Duodenal mucosa (tissue), 2 donors: ENCODE measurements at regions not wholly inside any gene's neighbourhood (a gene's known extent, or its start where the extent isn't known, plus 50 kb on each side); places are given as distances from the start of the nearest gene placed in this dataset.

Source experiments
- H3K27ac ChIP-seq: one replicate; pipeline ENCODE4 v1.7.0; 2013; ENCODE audit warnings: low read depth, low read length
- H3K27me3 ChIP-seq, 2 donors: one replicate each; pipeline ENCODE4 v1.7.0; 2013; ENCODE audit warnings: low read length in 2 of 2, control low read depth in 1 of 2; ENCODE audit not compliant: insufficient read depth in 2 of 2, control insufficient read depth in 1 of 2
- H3K36me3 ChIP-seq, 2 donors: one replicate each; pipeline ENCODE4 v1.7.0; 2013; ENCODE audit warnings: low read length in 2 of 2, control low read depth in 1 of 2; ENCODE audit not compliant: insufficient read depth in 2 of 2, control insufficient read depth in 1 of 2
- H3K4me1 ChIP-seq, 2 donors: one replicate each; pipeline ENCODE4 v1.7.0; 2013; ENCODE audit warnings: low read length in 2 of 2, control low read depth in 1 of 2; ENCODE audit not compliant: insufficient read depth in 2 of 2, control insufficient read depth in 1 of 2
- H3K4me3 ChIP-seq, 2 donors: one replicate each; pipeline ENCODE4 v1.7.0; 2013; ENCODE audit warnings: low read length in 2 of 2, low read depth in 1 of 2
- H3K9ac ChIP-seq, 2 donors: one replicate each; pipeline ENCODE4 v1.7.0; 2013; ENCODE audit warnings: low read length in 2 of 2, low read depth in 1 of 2
- H3K9me3 ChIP-seq, 2 donors: one replicate each; pipeline ENCODE4 v1.7.0; 2013; ENCODE audit warnings: low read length in 2 of 2, control low read depth in 1 of 2; ENCODE audit not compliant: control insufficient read depth in 1 of 2

DNA sequence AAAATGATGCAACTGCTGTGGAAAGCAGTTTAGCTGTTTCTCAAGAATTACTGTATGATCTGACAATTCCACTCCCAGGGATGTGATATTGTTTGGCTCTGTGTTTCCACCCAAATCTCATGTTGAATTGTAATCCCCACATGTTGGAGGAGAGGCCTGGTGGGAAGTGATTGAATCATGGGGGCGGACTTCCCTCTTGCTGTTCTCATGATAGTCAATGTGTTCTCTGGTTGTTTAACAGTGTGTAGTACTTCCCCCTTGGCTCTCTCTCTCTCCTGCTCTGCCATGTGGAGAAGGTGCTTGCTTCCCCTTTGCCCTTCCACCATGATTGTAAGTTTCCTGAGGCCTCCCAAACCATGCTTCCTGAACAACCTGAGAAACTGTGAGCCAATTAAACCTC, 93.4 kb upstream of the CPM start:
- H3K27me3 ChIP-seq = no peaks in the 10 kb centered on the region
- no peak overlapping the region for H3K27ac ChIP-seq
- no peak overlapping the region for H3K4me3 ChIP-seq
- H3K36me3 ChIP-seq = no peaks in the 10 kb centered on the region
- H3K4me1 ChIP-seq = peaks cover 4 to 5% of the 10 kb centered on the region in 2 donors
- no peak overlapping the region for H3K9ac ChIP-seq
- no peaks in the 10 kb centered on the region for H3K9me3 ChIP-seq

DNA sequence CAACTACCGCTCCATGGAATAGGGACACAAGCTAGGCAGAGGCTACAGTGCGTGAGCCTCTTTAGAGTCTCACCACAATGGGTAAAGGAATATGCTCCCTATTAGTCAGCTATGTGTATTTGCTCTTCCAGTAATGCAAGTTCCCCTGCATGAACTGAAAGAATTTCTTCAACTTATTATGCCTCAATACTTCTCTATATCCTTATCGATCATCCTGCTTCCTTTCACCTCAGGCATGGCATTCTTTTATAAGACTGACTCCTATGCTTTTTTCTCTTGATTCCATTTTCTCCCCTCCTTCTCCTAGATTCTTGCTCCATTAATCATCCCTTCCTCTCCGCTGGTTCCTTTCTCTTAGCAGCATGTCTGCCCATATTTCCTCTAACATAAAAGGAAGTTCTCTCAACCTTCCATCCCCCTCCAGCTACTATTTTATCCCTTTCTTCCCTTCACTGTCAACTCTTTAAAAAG, 94.5 kb upstream of the CPM start:
- no peak overlapping the region for H3K27ac ChIP-seq

DNA sequence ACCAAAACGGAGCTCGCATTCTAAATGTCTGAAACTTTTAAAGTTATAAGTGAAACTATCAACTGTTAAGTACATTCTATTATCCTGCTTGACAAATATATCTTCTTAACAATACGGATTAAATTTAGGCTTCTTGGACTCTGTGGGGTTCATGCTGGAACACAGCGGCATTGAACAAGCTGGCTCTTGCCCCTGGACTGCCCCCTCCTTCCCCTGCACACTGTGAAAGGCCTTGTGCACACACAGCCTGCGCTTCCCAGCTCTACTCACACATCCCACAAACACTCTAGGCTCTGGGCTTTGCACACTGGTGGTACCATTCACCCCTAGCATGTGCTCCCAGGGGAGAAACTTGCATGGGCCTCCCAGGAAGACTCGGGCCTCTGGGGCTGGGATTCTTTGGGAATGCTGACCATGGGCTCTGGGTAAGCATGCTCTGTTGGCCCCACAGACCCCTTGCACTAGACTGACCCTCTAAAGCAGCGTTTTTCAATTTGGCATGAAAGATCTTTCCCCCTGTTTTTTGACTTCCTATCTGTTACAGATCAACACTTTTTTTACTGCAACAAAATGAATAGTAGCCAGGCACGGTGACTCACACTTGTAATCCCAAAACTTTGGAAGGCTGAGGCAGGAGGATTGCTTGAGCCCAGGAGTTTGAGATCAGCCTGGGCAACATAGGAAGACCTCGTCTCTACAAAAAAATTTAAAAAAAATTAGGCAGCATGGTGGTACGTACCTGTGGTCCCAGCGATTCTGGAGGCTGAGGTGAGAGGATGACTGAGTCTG, 96.2 kb upstream of the CPM start:
- Histone ChIP-seq H3K4me1 (peaks cover under 1 to 4% of the 10 kb centered on the region in 2 donors), H3K27me3 (no peaks in the 10 kb centered on the region), H3K9me3 (no peaks in the 10 kb centered on the region), H3K4me3 (no peak overlapping the region), H3K27ac (no peak overlapping the region), H3K36me3 (no peaks in the 10 kb centered on the region), H3K9ac (no peak overlapping the region)

More for the DNA sequence above, 94.5 kb upstream of the CPM start:
- Histone ChIP-seq H3K4me1 (peaks cover 4 to 5% of the 10 kb centered on the region in 2 donors), H3K36me3 (no peaks in the 10 kb centered on the region), H3K9ac (no peak overlapping the region), H3K4me3 (no peak overlapping the region), H3K27me3 (no peaks in the 10 kb centered on the region), H3K9me3 (no peaks in the 10 kb centered on the region)

DNA sequence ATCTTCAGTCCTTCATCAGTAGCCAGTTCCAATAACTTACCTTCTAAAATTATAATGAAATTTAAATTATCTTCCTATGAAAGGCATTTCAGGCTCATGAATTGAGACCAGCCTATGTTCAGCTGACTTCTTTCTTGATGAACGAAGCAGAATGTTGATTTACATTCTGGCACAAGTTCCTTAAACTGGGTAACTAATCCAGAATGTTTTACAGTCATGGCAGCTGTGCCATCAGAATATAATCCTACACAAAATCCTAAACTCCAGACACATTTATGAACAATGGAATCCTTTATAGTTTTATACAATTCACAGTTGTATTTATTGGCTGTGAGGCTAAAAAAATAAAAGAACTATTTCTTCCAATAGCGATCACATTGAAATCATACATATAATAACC, 97.3 kb upstream of the CPM start:
- no peaks in the 10 kb centered on the region for H3K9me3 ChIP-seq
- no peaks in the 10 kb centered on the region for H3K36me3 ChIP-seq
- H3K4me3 ChIP-seq = no peak overlapping the region
- H3K9ac ChIP-seq = no peak overlapping the region
- no peak overlapping the region for H3K27ac ChIP-seq
- no peaks in the 10 kb centered on the region for H3K4me1 ChIP-seq
- no peaks in the 10 kb centered on the region for H3K27me3 ChIP-seq

DNA sequence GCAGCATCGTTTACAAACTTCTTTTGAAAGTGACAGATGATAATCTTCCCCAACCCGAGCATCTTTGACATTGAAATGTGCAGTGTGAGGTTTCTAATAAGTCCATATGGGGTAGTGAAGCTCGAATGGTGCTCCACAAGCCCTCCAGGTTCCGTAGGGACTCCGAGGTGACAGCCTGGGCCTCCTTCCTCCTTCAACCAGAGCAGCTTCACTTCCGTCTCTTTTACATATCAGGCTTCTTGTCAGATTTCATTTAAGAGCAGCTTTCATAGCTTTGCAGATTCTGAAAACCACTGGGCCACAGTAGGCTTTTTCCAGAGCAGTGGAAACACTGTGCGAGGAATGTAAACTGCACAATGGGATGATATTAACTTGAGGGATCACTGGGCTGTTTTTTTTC, 103.6 kb upstream of the CPM start:
- H3K9me3 ChIP-seq = no peaks in the 10 kb centered on the region

DNA sequence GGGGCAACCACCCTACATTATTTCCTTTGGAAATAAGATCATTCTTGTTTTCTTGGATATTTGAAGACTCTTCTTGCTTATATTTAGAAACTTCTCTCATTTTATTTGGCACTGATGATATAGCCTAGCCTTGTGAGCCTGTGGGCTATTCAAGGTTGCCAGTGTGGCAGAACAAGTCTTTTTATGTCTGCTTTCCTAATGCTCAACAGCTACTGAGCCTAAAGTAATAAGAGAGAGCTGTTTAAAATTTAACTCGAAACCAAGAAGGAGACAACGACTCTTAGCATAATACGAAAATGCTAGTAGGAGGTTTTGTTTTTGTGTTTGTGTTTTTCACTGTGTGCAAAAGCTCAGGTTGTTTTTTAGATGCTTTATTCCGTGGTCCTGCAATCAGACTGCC, 104.0 kb upstream of the CPM start:
- Histone ChIP-seq H3K9me3 (no peaks in the 10 kb centered on the region), H3K9ac (no peak overlapping the region), H3K4me1 (peaks cover 0 to 5% of the 10 kb centered on the region in 2 donors), H3K27ac (no peak overlapping the region), H3K36me3 (no peaks in the 10 kb centered on the region), H3K27me3 (no peaks in the 10 kb centered on the region), H3K4me3 (no peak overlapping the region)

More for the DNA sequence above, 103.6 kb upstream of the CPM start:
- H3K4me1 ChIP-seq = peaks cover 0 to 5% of the 10 kb centered on the region in 2 donors
- no peaks in the 10 kb centered on the region for H3K27me3 ChIP-seq
- H3K9ac ChIP-seq = no peak overlapping the region
- no peak overlapping the region for H3K4me3 ChIP-seq
- no peak overlapping the region for H3K27ac ChIP-seq
- H3K36me3 ChIP-seq = no peaks in the 10 kb centered on the region

DNA sequence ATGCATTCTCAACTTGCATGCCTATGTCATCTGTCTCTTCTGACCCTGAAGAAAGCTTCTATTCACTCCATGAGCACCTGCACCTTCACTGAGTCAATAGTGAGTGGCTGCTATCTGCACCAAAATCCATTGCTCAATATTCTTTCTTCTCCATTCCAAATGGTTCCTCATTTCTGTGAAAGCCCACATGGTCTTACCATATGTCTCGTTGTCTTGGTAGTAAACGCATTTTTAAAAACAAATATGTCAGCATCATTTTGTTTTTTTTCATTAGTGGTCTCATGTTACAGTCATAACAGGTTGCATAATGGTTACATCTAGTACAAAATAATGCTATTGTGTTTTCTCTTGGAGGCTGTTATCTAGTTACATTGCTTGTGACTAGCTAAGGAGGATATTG, 106.9 kb upstream of the CPM start:
- H3K9me3 ChIP-seq = no peaks in the 10 kb centered on the region
- H3K36me3 ChIP-seq = no peaks in the 10 kb centered on the region
- H3K27me3 ChIP-seq = no peaks in the 10 kb centered on the region
- H3K4me3 ChIP-seq = no peak overlapping the region
- no peak overlapping the region for H3K27ac ChIP-seq
- peaks cover 0 to 5% of the 10 kb centered on the region in 2 donors for H3K4me1 ChIP-seq
- no peak overlapping the region for H3K9ac ChIP-seq

DNA sequence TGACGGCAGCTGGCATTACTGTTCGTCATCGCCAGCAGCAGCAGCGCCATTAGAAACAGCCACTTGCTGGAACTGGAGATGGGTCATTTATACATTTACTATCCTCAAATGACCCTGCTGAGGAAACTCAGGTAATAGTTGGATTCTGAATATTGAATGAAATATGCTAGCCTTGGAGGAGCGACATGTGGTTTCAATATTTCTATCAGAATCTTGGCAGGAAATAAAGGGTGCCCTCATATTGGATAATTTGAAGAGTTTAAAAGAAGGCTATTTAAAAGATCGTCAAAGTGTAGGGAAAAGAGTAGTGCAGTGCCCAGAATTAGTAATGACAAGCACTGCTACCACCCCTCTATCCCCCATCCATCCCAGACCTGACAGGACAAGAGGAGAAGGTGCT, 109.6 kb upstream of the CPM start:
- no peaks in the 10 kb centered on the region for H3K36me3 ChIP-seq
- no peaks in the 10 kb centered on the region for H3K4me1 ChIP-seq
- no peaks in the 10 kb centered on the region for H3K27me3 ChIP-seq
- H3K4me3 ChIP-seq = no peak overlapping the region
- H3K9ac ChIP-seq = no peak overlapping the region
- no peak overlapping the region for H3K27ac ChIP-seq
- no peaks in the 10 kb centered on the region for H3K9me3 ChIP-seq

DNA sequence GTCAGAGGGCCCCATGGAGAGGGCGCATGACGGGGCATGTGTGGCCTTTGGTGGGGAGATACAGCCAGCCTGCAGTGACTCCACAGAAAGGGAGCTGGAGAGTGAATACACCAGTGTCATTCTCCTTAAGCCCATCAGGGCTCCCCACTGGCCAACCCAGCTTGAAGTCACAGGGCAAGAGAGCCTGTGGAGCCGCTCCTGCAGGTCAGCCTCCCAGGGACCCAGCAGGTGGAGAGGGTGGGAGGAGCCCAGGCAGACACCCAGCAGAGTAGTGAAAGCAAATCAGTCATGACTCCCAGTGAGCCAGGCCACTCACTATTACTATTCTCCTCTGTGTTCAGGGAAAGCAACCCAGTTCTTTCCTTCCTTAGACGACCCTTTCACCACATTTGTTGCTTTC, 110.0 kb upstream of the CPM start:
- no peak overlapping the region for H3K9ac ChIP-seq
- no peak overlapping the region for H3K4me3 ChIP-seq
- H3K27me3 ChIP-seq = no peaks in the 10 kb centered on the region
- no peaks in the 10 kb centered on the region for H3K4me1 ChIP-seq
- H3K27ac ChIP-seq = no peak overlapping the region
- H3K9me3 ChIP-seq = no peaks in the 10 kb centered on the region
- H3K36me3 ChIP-seq = no peaks in the 10 kb centered on the region

DNA sequence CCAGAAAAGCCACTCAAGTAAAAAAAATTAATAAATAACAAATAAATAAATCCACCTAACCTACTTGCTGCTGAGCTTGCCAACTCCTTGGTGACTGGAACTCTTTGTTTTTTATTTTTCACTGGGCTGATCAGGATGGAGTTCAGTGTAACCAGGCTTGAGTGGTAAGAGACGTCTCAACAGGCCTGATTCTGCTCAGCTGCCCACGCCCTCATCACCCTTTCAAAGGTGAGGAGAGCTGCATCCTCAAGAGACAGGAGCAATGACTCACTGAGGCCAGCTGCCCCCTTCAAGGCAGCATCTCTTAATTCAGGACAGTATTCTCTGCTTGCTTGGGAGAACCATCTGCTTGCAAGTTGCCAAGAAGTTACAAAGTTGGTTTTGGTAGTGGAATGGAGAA, 111.9 kb upstream of the CPM start:
- Histone ChIP-seq H3K27ac (no peak overlapping the region), H3K9ac (no peak overlapping the region), H3K4me3 (no peak overlapping the region), H3K36me3 (no peaks in the 10 kb centered on the region), H3K27me3 (no peaks in the 10 kb centered on the region), H3K9me3 (no peaks in the 10 kb centered on the region), H3K4me1 (no peaks in the 10 kb centered on the region)
